ENCODE measurements at regions not wholly inside any gene's neighbourhood (a gene's known extent, or its start where the extent isn't known, plus 50 kb on each side); places are given as distances from the start of the nearest gene placed in this dataset.

GRCh38 chr2:23209059-23209458 lies 175.9 kb upstream of the KLHL29 start:
- H3K27me3 Mint-ChIP-seq (ENCODE audit: low read depth) = no peaks in the 10 kb centered on the region
- DNase-seq (ENCODE audit: low read depth, low spot score) = no peak
- peaks cover 23% of the 10 kb centered on the region for H3K4me1 Mint-ChIP-seq
- no peaks in the 10 kb centered on the region for H3K9me3 Mint-ChIP-seq
- no peaks in the 10 kb centered on the region for H3K36me3 Mint-ChIP-seq (ENCODE audit: low read depth)
- TF ChIP-seq CTCF (conservative IDR thresholded peaks at IDR 0.05) = no peak
- peak overlapping the region; percentile 35 for H3K27ac Mint-ChIP-seq (ENCODE audit: unreplicated experiment)
- no peak overlapping the region for H3K4me3 Mint-ChIP-seq

GRCh38 chr2:23211987-23212583 lies 172.9 kb upstream of the KLHL29 start:
- no peak overlapping the region for H3K4me3 Mint-ChIP-seq
- DNase-seq (ENCODE audit: low read depth, low spot score) = no peak
- H3K4me1 Mint-ChIP-seq = peaks cover 23% of the 10 kb centered on the region
- H3K27me3 Mint-ChIP-seq (ENCODE audit: low read depth) = no peaks in the 10 kb centered on the region
- no peak overlapping the region for H3K27ac Mint-ChIP-seq (ENCODE audit: unreplicated experiment)
- no peaks in the 10 kb centered on the region for H3K36me3 Mint-ChIP-seq (ENCODE audit: low read depth)
- peaks cover 7% of the 10 kb centered on the region for H3K9me3 Mint-ChIP-seq
- no peak for TF ChIP-seq CTCF (conservative IDR thresholded peaks at IDR 0.05)

GRCh38 chr2:23213196-23213595 lies 171.8 kb upstream of the KLHL29 start:
- no peak for TF ChIP-seq CTCF (conservative IDR thresholded peaks at IDR 0.05)
- Mint-ChIP-seq H3K4me1 (peaks cover 22% of the 10 kb centered on the region), H3K27ac (ENCODE audit: unreplicated experiment) (no peak overlapping the region), H3K27me3 (ENCODE audit: low read depth) (no peaks in the 10 kb centered on the region), H3K4me3 (no peak overlapping the region), H3K36me3 (ENCODE audit: low read depth) (no peaks in the 10 kb centered on the region), H3K9me3 (peaks cover 7% of the 10 kb centered on the region)
- DNase-seq (ENCODE audit: low read depth, low spot score) = no peak

- no peak for DNase-seq (ENCODE audit: low read depth, low spot score)
- peaks cover 7% of the 10 kb centered on the region for H3K9me3 Mint-ChIP-seq
Measured at GRCh38 chr2:23215016-23215415, 170.0 kb upstream of the KLHL29 start.

GRCh38 chr2:23219666-23220065 lies 165.3 kb upstream of the KLHL29 start:
- Mint-ChIP-seq H3K4me1 (peaks cover 39% of the 10 kb centered on the region), H3K27ac (ENCODE audit: unreplicated experiment) (no peak overlapping the region), H3K36me3 (ENCODE audit: low read depth) (no peaks in the 10 kb centered on the region), H3K4me3 (no peak overlapping the region), H3K9me3 (peaks cover 11% of the 10 kb centered on the region), H3K27me3 (ENCODE audit: low read depth) (no peaks in the 10 kb centered on the region)
- DNase-seq (ENCODE audit: low read depth, low spot score) = no peak
- no peak for TF ChIP-seq CTCF (conservative IDR thresholded peaks at IDR 0.05)

More at GRCh38 chr2:23215016-23215415, 170.0 kb upstream of the KLHL29 start:
- no peaks in the 10 kb centered on the region for H3K27me3 Mint-ChIP-seq (ENCODE audit: low read depth)
- H3K27ac Mint-ChIP-seq (ENCODE audit: unreplicated experiment) = no peak overlapping the region
- peaks cover 12% of the 10 kb centered on the region for H3K4me1 Mint-ChIP-seq
- no peak for TF ChIP-seq CTCF (conservative IDR thresholded peaks at IDR 0.05)
- H3K4me3 Mint-ChIP-seq = no peak overlapping the region
- H3K36me3 Mint-ChIP-seq (ENCODE audit: low read depth) = no peaks in the 10 kb centered on the region

Measured in neural crest cell (in vitro differentiated cells).